Femur (tissue), 1 donor: ENCODE measurements at regions not wholly inside any gene's neighbourhood (a gene's known extent, or its start where the extent isn't known, plus 50 kb on each side); places are given as distances from the start of the nearest gene placed in this dataset.

Experiments
- DNase-seq: peaks from one replicate; pipeline ENCODE4 v3.0.0-alpha.2; 2017

GRCh38 chr2:34123996-34124785 lies 525.1 kb upstream of the FAM98A start:
- no peak for DNase-seq

- DNase-seq, result no peak
Measured at GRCh38 chr2:34121076-34121475, 522.0 kb upstream of the FAM98A start.

GRCh38 chr2:34115076-34115475 lies 516.0 kb upstream of the FAM98A start:
- no peak for DNase-seq

- no peak for DNase-seq
Measured at GRCh38 chr2:34112161-34112560, 513.1 kb upstream of the FAM98A start.

GRCh38 chr2:34110392-34110791 lies 511.3 kb upstream of the FAM98A start:
- DNase-seq, result no peak

- DNase-seq, result no peak
Measured at GRCh38 chr2:34107811-34108210, 508.7 kb upstream of the FAM98A start.

GRCh38 chr2:34105006-34105767 lies 506.1 kb upstream of the FAM98A start:
- DNase-seq, result no peak

GRCh38 chr2:34104601-34105000 lies 505.5 kb upstream of the FAM98A start:
- no peak for DNase-seq

GRCh38 chr2:34103437-34103836 lies 504.3 kb upstream of the FAM98A start:
- no peak for DNase-seq

GRCh38 chr2:34102339-34102738 lies 503.2 kb upstream of the FAM98A start:
- no peak for DNase-seq

GRCh38 chr2:34099377-34099776 lies 500.3 kb upstream of the FAM98A start:
- DNase-seq, result no peak

GRCh38 chr2:34098256-34098655 lies 499.2 kb upstream of the FAM98A start:
- DNase-seq, result no peak

GRCh38 chr2:34096562-34097171 lies 497.6 kb upstream of the FAM98A start:
- peak; percentile 50 for DNase-seq

GRCh38 chr2:34093790-34094189 lies 494.7 kb upstream of the FAM98A start:
- DNase-seq, result no peak

- no peak for DNase-seq
Measured at GRCh38 chr2:34070196-34070595, 471.1 kb upstream of the FAM98A start.

GRCh38 chr2:34069604-34070003 lies 470.5 kb upstream of the FAM98A start:
- no peak for DNase-seq

- DNase-seq, result no peak
Measured at GRCh38 chr2:34050413-34050812, 451.3 kb upstream of the FAM98A start.

GRCh38 chr2:34045101-34045655 lies 446.1 kb upstream of the FAM98A start:
- DNase-seq, result no peak

GRCh38 chr2:34037886-34038285 lies 438.8 kb upstream of the FAM98A start:
- no peak for DNase-seq

GRCh38 chr2:34037157-34037556 lies 438.1 kb upstream of the FAM98A start:
- no peak for DNase-seq

- no peak for DNase-seq
Measured at GRCh38 chr2:34031097-34031496, 432.0 kb upstream of the FAM98A start.

- no peak for DNase-seq
Measured at GRCh38 chr2:34030273-34030672, 431.2 kb upstream of the FAM98A start.

GRCh38 chr2:34029073-34029472 lies 430.0 kb upstream of the FAM98A start:
- DNase-seq, result no peak

GRCh38 chr2:34025196-34025595 lies 426.1 kb upstream of the FAM98A start:
- no peak for DNase-seq
